DND-41 (cell line): ENCODE measurements at regions not wholly inside any gene's neighbourhood (a gene's known extent, or its start where the extent isn't known, plus 50 kb on each side); places are given as distances from the start of the nearest gene placed in this dataset.

ENCODE experiments used
- EZH2 ChIP-seq: IDR thresholded peaks from 3 replicates; pipeline ENCODE4 v1.6.1; 2012; ENCODE audit warnings: borderline replicate concordance, low read depth, mild to moderate bottlenecking, moderate library complexity, low read length, inconsistent platforms; ENCODE audit not compliant: severe bottlenecking
- TF ChIP-seq, protein P1 (sequence below): IDR thresholded peaks from 2 replicates; pipeline ENCODE4 v1.5.1; 2012; ENCODE audit warnings: borderline replicate concordance, low read length, moderate library complexity, mild to moderate bottlenecking; ENCODE audit not compliant: poor library complexity, severe bottlenecking; ENCODE audit errors: extremely low read depth

DNA sequence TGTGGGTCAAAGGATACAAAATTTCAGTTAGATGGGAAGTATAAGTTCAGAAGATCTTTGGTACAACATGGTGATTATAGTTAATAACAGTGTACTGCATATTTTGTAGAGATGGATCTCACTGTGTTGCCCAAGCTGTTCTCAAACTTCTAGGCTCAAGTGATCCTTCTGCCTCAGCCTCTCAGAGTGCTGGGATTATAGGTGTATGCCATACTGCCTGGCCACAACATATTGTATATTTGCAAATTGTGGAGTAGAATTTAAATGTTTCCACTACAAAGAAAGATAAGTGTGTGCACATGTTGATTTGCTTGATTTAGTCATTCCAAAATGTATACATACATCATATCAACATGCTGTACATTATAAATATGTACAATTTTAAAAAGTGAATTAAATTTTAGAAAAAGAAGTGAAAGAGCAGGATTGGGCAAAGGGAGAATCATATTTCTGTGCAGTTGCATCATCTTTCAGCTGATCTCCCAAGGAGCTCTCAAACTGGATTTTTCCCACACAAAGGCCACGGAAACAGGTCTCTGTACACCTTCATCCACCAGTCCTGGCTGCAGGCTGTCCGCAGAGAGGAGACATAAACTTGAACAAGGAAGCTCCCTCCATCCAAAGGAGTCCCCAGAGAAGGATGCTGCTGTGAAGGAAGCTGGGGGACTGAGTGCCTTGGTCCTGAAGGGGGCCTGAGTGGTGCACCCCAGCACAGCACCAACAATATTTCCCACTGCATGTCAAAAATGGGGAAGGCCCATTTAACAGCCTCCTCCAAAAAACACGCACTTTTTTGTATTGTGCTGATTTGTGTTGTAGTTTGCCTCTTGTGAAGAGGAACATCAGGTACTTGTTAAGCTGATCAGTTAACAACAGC is 217.1 kb upstream of the GHITM start:
- TF ChIP-seq, protein P1, sequence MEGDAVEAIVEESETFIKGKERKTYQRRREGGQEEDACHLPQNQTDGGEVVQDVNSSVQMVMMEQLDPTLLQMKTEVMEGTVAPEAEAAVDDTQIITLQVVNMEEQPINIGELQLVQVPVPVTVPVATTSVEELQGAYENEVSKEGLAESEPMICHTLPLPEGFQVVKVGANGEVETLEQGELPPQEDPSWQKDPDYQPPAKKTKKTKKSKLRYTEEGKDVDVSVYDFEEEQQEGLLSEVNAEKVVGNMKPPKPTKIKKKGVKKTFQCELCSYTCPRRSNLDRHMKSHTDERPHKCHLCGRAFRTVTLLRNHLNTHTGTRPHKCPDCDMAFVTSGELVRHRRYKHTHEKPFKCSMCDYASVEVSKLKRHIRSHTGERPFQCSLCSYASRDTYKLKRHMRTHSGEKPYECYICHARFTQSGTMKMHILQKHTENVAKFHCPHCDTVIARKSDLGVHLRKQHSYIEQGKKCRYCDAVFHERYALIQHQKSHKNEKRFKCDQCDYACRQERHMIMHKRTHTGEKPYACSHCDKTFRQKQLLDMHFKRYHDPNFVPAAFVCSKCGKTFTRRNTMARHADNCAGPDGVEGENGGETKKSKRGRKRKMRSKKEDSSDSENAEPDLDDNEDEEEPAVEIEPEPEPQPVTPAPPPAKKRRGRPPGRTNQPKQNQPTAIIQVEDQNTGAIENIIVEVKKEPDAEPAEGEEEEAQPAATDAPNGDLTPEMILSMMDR: no peak
- no peak for TF ChIP-seq EZH2
